SH-SY5Y (cell line): ENCODE measurements at regions not wholly inside any gene's neighbourhood (a gene's known extent, or its start where the extent isn't known, plus 50 kb on each side); places are given as distances from the start of the nearest gene placed in this dataset.

ENCODE experiments used
- GATA2 ChIP-seq: IDR thresholded peaks from 2 replicates; pipeline ENCODE4 v1.6.1; 2011; ENCODE audit warnings: mild to moderate bottlenecking, low read depth, low read length
- GATA3 ChIP-seq: IDR thresholded peaks from 2 replicates; pipeline ENCODE4 v1.6.1; 2011; ENCODE audit warnings: low read depth, mild to moderate bottlenecking, low read length, moderate library complexity

DNA sequence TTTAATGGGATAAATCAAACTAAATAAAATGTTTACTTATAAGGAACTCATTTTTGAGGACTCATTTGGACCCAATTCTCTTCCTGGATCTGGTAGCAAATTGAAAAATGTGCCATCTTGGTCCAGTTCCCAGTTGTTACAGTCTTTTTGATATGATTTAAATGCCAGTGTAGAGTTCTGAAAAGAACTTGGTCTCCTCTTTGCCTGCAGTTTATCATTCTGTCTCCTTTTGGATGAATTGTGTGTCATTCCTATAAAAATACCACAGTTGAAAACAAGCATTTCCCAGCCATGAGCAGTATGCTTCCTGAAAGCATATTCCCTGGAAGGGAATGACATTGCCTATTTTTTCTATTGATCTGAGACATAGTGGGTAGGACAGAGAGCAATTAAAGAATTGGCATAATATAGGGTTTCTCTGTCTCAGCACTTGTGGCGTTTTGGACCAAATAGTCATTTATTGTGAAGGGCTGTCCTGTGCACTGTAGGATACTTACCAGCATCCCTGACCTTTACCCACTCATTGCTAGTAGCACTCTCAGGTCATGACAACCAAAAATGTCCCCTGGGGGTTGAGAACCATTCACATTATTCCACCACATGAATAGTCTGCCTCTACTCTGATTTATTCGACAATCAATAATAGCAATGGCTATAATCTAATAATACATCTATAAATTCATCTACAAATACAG is 181.8 kb downstream of the NXNL2 start:
- no peak for TF ChIP-seq GATA2
- no peak for TF ChIP-seq GATA3
